ENCODE measurements at regions not wholly inside any gene's neighbourhood (a gene's known extent, or its start where the extent isn't known, plus 50 kb on each side); places are given as distances from the start of the nearest gene placed in this dataset.

DNA sequence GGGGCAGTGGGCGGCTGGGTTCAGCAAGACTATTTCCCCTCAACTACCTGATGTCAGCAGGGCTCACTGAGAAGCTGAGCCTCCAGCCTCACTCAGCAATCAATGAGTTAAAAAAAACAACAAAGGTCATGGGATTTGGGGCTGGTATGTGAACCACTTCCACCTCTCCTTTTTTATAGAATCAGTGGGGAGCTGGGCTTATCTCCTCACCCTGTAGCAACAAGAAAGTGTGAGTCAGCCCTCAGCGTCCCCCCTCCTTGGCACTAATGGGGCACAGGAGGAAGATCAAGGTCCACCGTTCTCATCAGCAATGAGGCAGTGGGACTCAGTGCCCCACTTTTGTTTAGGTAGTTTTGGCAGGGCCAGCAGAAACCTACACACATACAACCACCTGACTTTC, 823.5 kb upstream of the POM121L12 start:
- no peak overlapping the region for H3K4me2 ChIP-seq (ENCODE audit: insufficient read depth in 1 of 2, low read depth in 2 of 2, low read length in 2 of 2)
- H3K9ac ChIP-seq (replicated peaks in 1 of 4; ENCODE audit: extremely low read depth in 1 of 4, low read depth in 3 of 4, low read length in 3 of 4), result no peak overlapping the region
- no peak overlapping the region for H2AK5ac ChIP-seq (ENCODE audit: low read depth, low read length)
- no peak overlapping the region for H3K4ac ChIP-seq (replicated peaks; ENCODE audit: insufficient read length, low read depth, low read length)
- DNase-seq (ENCODE audit: low read depth in 1 of 2, low spot score in 2 of 2) (no peak), FAIRE-seq (no peak)
- H3K27me3 ChIP-seq (replicated peaks in 1 of 4; ENCODE audit: control insufficient read depth in 3 of 4, extremely low read depth in 1 of 4, insufficient read depth in 3 of 4, low read length in 3 of 4), result no peaks in the 10 kb centered on the region
- CTCF ChIA-PET (ENCODE audit: partially characterized antibody), result interaction anchor here (0.6 to 1.3 kb wide), 4 partner anchors 27 to 783 kb away, joined by 3 to 4 read pairs (median 4); no protein-coding TSS in a partner anchor
- no peaks in the 10 kb centered on the region for H3K79me1 ChIP-seq (ENCODE audit: low read depth, low read length)
- 83% methylated on average over 3 of the region's 3 CpGs; no CpG with 5 or more reads in 1 of the 2 experiments for WGBS, 2 experiments (ENCODE audit: extremely low coverage in 1 of 2, insufficient coverage in 1 of 2, insufficient read length in 1 of 2, insufficient replicate concordance in 2 of 2, low coverage in 1 of 2, low lambda C conversion rate in 2 of 2, missing lambda C conversion rate in 1 of 2)
- no peak overlapping the region for H3K56ac ChIP-seq (replicated peaks; ENCODE audit: insufficient read length, low read depth, low read length)
- H2BK5ac ChIP-seq (ENCODE audit: low read depth, low read length), result no peak overlapping the region
- H3K23ac ChIP-seq (ENCODE audit: insufficient read length), result no peak overlapping the region
- no peaks in the 10 kb centered on the region for H3K79me2 ChIP-seq (ENCODE audit: control insufficient read depth in 1 of 2, insufficient read depth in 2 of 2, low read length in 2 of 2)
- H2BK12ac ChIP-seq (ENCODE audit: low read depth, low read length), result no peak overlapping the region; the same call in 1 of the 2 replicates
- no peak overlapping the region for H3K18ac ChIP-seq (ENCODE audit: extremely low read depth, low read length)
- peaks cover 0 to 4% of the 10 kb centered on the region in 2 experiments; a peak in 1 of 4 replicates for H3K9me3 ChIP-seq (ENCODE audit: insufficient read depth in 2 of 2, low read depth in 1 of 2, low read length in 1 of 2)
- POLR2A ChIA-PET (ENCODE audit: partially characterized antibody), result no interaction called here
- H4K20me1 ChIP-seq (replicated peaks in 1 of 2; ENCODE audit: control insufficient read depth in 1 of 2, insufficient read depth in 2 of 2, low read length in 2 of 2), result no peaks in the 10 kb centered on the region
- no peak overlapping the region for H4K91ac ChIP-seq (replicated peaks; ENCODE audit: insufficient read length, low read length)
- H3K23me2 ChIP-seq (ENCODE audit: low read depth, low read length), result no peaks in the 10 kb centered on the region
- peak overlapping the region; percentile 34 for H2BK120ac ChIP-seq (replicated peaks; ENCODE audit: low read depth, low read length)
- H4K5ac ChIP-seq (ENCODE audit: insufficient read length, low read depth, low read length), result no peak overlapping the region
- no peak overlapping the region for H2BK15ac ChIP-seq (ENCODE audit: low read length)
- H3K4me1 ChIP-seq (replicated peaks in 1 of 4; ENCODE audit: control insufficient read depth in 3 of 4, insufficient read depth in 4 of 4, low read length in 3 of 4), result no peaks in the 10 kb centered on the region
- 0 out of 2 replicates have a peak overlapping the region, but pooled peaks have one; percentile 26 for H2BK20ac ChIP-seq (ENCODE audit: low read length)
- TF ChIP-seq RBBP5 (IDR thresholded peaks at IDR 0.05; ENCODE audit: borderline replicate concordance, low read depth, low read length) (no peak), ZNF274 (IDR thresholded peaks at IDR 0.05; ENCODE audit: borderline replicate concordance, extremely low read depth, low read length) (no peak), CREB1 (IDR thresholded peaks at IDR 0.05) (no peak), BCL11A (IDR thresholded peaks at IDR 0.05; ENCODE audit: low read depth in 2 of 2, low read length in 2 of 2) (no peak), YY1 (IDR thresholded peaks at IDR 0.05; ENCODE audit: low read depth, low read length) (no peak), SIN3A (conservative IDR thresholded peaks at IDR 0.05 in 1 of 2, IDR thresholded peaks at IDR 0.05 in 1 of 2; ENCODE audit: low read depth in 1 of 2, low read length in 2 of 2) (no peak), SUZ12 (IDR thresholded peaks at IDR 0.05; ENCODE audit: low read length) (no peak), SP1 (IDR thresholded peaks at IDR 0.05; ENCODE audit: low read depth, low read length) (no peak)
- no peaks in the 10 kb centered on the region for H3K36me3 ChIP-seq (ENCODE audit: control insufficient read depth in 2 of 4, insufficient read depth in 4 of 4, low read length in 3 of 4)
- H3K4me3 ChIP-seq (ENCODE audit: extremely low read depth in 1 of 4, insufficient read depth in 2 of 4, low read depth in 3 of 4, low read length in 4 of 4), result no peak overlapping the region
- peak overlapping the region; percentile 80; the same call in 1 of the 2 replicates for H2AFZ ChIP-seq (ENCODE audit: low read length)
- no peak overlapping the region for H4K8ac ChIP-seq (ENCODE audit: extremely low read depth, insufficient read depth, low read length)
- no peak overlapping the region for H3K27ac ChIP-seq (ENCODE audit: low read depth, low read length)
- no peak overlapping the region for H3K14ac ChIP-seq (ENCODE audit: insufficient read length)

Data from H1 (cell line).